Stimulated activated effector memory CD8-positive, alpha-beta T cell treated with anti-CD3 and anti-CD28 coated beads, Interleukin-12 subunit alpha, Interleukin-12 subunit beta, amount 100 ng/mL, for 72 hours (primary cell): ENCODE measurements at regions not wholly inside any gene's neighbourhood (a gene's known extent, or its start where the extent isn't known, plus 50 kb on each side); places are given as distances from the start of the nearest gene placed in this dataset.
A peak's percentile ranks its signal among the peaks of the same experiment; 100 is the strongest.
"Not testable (repeated sequence)": the region's sequence is repeated elsewhere in the genome, so short reads cannot be mapped to it uniquely, and the experiment has no call there.

Source experiments
- ATAC-seq: fragments of 150-1000 bp; cut with Tn5 transposase; 2 replicates; pipeline ENCODE4 v1.10.0; 2021
- DNase-seq, 2 donors: peaks; one replicate each; pipeline ENCODE4 v3.0.0; 2021 to 2022; ENCODE audit warnings: low spot score in 2 of 2
- H3K27ac Mint-ChIP-seq: one replicate; pipeline ENCODE4 v1.8.0; 2022; ENCODE audit warnings: mild to moderate bottlenecking, mixed read lengths
- H3K36me3 Mint-ChIP-seq: one replicate; pipeline ENCODE4 v1.8.0; 2022; ENCODE audit warnings: mild to moderate bottlenecking, mixed read lengths
- H3K4me1 Mint-ChIP-seq: one replicate; pipeline ENCODE4 v1.8.0; 2022; ENCODE audit warnings: mixed read lengths
- H3K4me3 Mint-ChIP-seq: one replicate; pipeline ENCODE4 v1.8.0; 2022; ENCODE audit warnings: mild to moderate bottlenecking, mixed read lengths
- H3K9me3 Mint-ChIP-seq: one replicate; pipeline ENCODE4 v1.8.0; 2022; ENCODE audit warnings: mixed read lengths

- H3K36me3 Mint-ChIP-seq, H3K9me3 Mint-ChIP-seq, H3K27ac Mint-ChIP-seq, H3K4me1 Mint-ChIP-seq, ATAC-seq, H3K4me3 Mint-ChIP-seq, DNase-seq: not testable (repeated sequence)
Measured at GRCh38 chr9:42385574-42386120, 202.2 kb downstream of the SPATA31A6 start.

GRCh38 chr9:42386477-42386876 is 203.0 kb downstream of the SPATA31A6 start:
- no peak overlapping the region for H3K27ac Mint-ChIP-seq
- no peaks in the 10 kb centered on the region for H3K4me1 Mint-ChIP-seq
- H3K4me3 Mint-ChIP-seq, result no peak overlapping the region
- H3K9me3 Mint-ChIP-seq, result no peaks in the 10 kb centered on the region
- ATAC-seq (peak; percentile 20), DNase-seq (no peak)
- H3K36me3 Mint-ChIP-seq, result no peaks in the 10 kb centered on the region

- Mint-ChIP-seq H3K4me1 (no peaks in the 10 kb centered on the region), H3K9me3 (no peaks in the 10 kb centered on the region), H3K4me3 (no peak overlapping the region), H3K27ac (no peak overlapping the region), H3K36me3 (no peaks in the 10 kb centered on the region)
- no peak for DNase-seq
- ATAC-seq, result peak; percentile 25
Measured at GRCh38 chr9:42388146-42388690, 204.8 kb downstream of the SPATA31A6 start.

- ATAC-seq (peak; percentile 2), DNase-seq (no peak)
- H3K4me3 Mint-ChIP-seq, result no peak overlapping the region
- no peaks in the 10 kb centered on the region for H3K36me3 Mint-ChIP-seq
- H3K27ac Mint-ChIP-seq, result no peak overlapping the region
- H3K4me1 Mint-ChIP-seq, result no peaks in the 10 kb centered on the region
- H3K9me3 Mint-ChIP-seq, result no peaks in the 10 kb centered on the region
Measured at GRCh38 chr9:42388846-42389245, 205.4 kb downstream of the SPATA31A6 start.

GRCh38 chr9:42392773-42393455 is 209.5 kb downstream of the SPATA31A6 start:
- H3K36me3 Mint-ChIP-seq, H3K9me3 Mint-ChIP-seq, DNase-seq, H3K4me3 Mint-ChIP-seq, H3K4me1 Mint-ChIP-seq, H3K27ac Mint-ChIP-seq: not testable (repeated sequence)
- peak; percentile 86 for ATAC-seq

- H3K4me3 Mint-ChIP-seq, result no peak overlapping the region
- H3K27ac Mint-ChIP-seq, result no peak overlapping the region
- H3K36me3 Mint-ChIP-seq, result no peaks in the 10 kb centered on the region
- no peak for DNase-seq
- H3K9me3 Mint-ChIP-seq, result no peaks in the 10 kb centered on the region
- ATAC-seq, result peak; percentile 15
- H3K4me1 Mint-ChIP-seq, result no peaks in the 10 kb centered on the region
Measured at GRCh38 chr9:42396318-42396717, 212.9 kb downstream of the SPATA31A6 start.

- H3K4me3 Mint-ChIP-seq, H3K36me3 Mint-ChIP-seq, DNase-seq, H3K27ac Mint-ChIP-seq, H3K4me1 Mint-ChIP-seq, H3K9me3 Mint-ChIP-seq: not testable (repeated sequence)
- peak; percentile 58 for ATAC-seq
Measured at GRCh38 chr9:42397336-42397735, 213.9 kb downstream of the SPATA31A6 start.

GRCh38 chr9:42402919-42403318 is 219.5 kb downstream of the SPATA31A6 start:
- not testable (repeated sequence) for H3K4me3 Mint-ChIP-seq, ATAC-seq, H3K36me3 Mint-ChIP-seq, DNase-seq, H3K27ac Mint-ChIP-seq, H3K9me3 Mint-ChIP-seq, H3K4me1 Mint-ChIP-seq

- H3K9me3 Mint-ChIP-seq, result not testable (repeated sequence)
Measured at GRCh38 chr9:42409581-42409980, 226.1 kb downstream of the SPATA31A6 start.

GRCh38 chr9:42412354-42412753 is 228.9 kb downstream of the SPATA31A6 start:
- H3K36me3 Mint-ChIP-seq, H3K9me3 Mint-ChIP-seq, H3K4me1 Mint-ChIP-seq, H3K27ac Mint-ChIP-seq, DNase-seq, ATAC-seq, H3K4me3 Mint-ChIP-seq: not testable (repeated sequence)

More at GRCh38 chr9:42409581-42409980, 226.1 kb downstream of the SPATA31A6 start:
- not testable (repeated sequence) for H3K27ac Mint-ChIP-seq, ATAC-seq, DNase-seq, H3K36me3 Mint-ChIP-seq, H3K4me3 Mint-ChIP-seq, H3K4me1 Mint-ChIP-seq

- not testable (repeated sequence) for H3K4me3 Mint-ChIP-seq, H3K27ac Mint-ChIP-seq, H3K9me3 Mint-ChIP-seq, DNase-seq, H3K36me3 Mint-ChIP-seq, ATAC-seq, H3K4me1 Mint-ChIP-seq
Measured at GRCh38 chr9:42414865-42415264, 231.4 kb downstream of the SPATA31A6 start.

- not testable (repeated sequence) for ATAC-seq, H3K9me3 Mint-ChIP-seq, H3K36me3 Mint-ChIP-seq, H3K4me3 Mint-ChIP-seq, H3K27ac Mint-ChIP-seq, H3K4me1 Mint-ChIP-seq, DNase-seq
Measured at GRCh38 chr9:42419652-42420051, 236.2 kb downstream of the SPATA31A6 start.

- H3K27ac Mint-ChIP-seq, DNase-seq, H3K4me3 Mint-ChIP-seq, H3K4me1 Mint-ChIP-seq, H3K9me3 Mint-ChIP-seq, H3K36me3 Mint-ChIP-seq, ATAC-seq: not testable (repeated sequence)
Measured at GRCh38 chr9:42420324-42420723, 236.9 kb downstream of the SPATA31A6 start.

- not testable (repeated sequence) for H3K4me3 Mint-ChIP-seq, DNase-seq, H3K4me1 Mint-ChIP-seq, H3K36me3 Mint-ChIP-seq, H3K9me3 Mint-ChIP-seq, ATAC-seq, H3K27ac Mint-ChIP-seq
Measured at GRCh38 chr9:42421630-42422029, 238.2 kb downstream of the SPATA31A6 start.

- not testable (repeated sequence) for H3K4me1 Mint-ChIP-seq, H3K4me3 Mint-ChIP-seq, DNase-seq, H3K27ac Mint-ChIP-seq, ATAC-seq, H3K36me3 Mint-ChIP-seq, H3K9me3 Mint-ChIP-seq
Measured at GRCh38 chr9:42430674-42431615, 247.5 kb downstream of the SPATA31A6 start.
